ENCODE measurements at regions not wholly inside any gene's neighbourhood (a gene's known extent, or its start where the extent isn't known, plus 50 kb on each side); places are given as distances from the start of the nearest gene placed in this dataset.

GRCh38 chr6:147715035-147715434 lies 206.5 kb downstream of the SAMD5 start:
- DNase-seq (ENCODE audit: low read depth), result no peak
- TF ChIP-seq POLR2A (IDR thresholded peaks at IDR 0.05; ENCODE audit: extremely low read depth, insufficient read length), result no peak
- TF ChIP-seq MYC (IDR thresholded peaks at IDR 0.05; ENCODE audit: low read depth, low read length), result no peak
- no peak for TF ChIP-seq MAX (IDR thresholded peaks at IDR 0.05; ENCODE audit: low read depth, low read length)
- TF ChIP-seq CTCF (IDR thresholded peaks at IDR 0.05; ENCODE audit: low read depth, low read length), result no peak
- no peak overlapping the region for H3K4me3 ChIP-seq (ENCODE audit: low read depth, low read length)

- DNase-seq (ENCODE audit: low read depth), result no peak
- no peak overlapping the region for H3K4me3 ChIP-seq (ENCODE audit: low read depth, low read length)
- TF ChIP-seq MAX (IDR thresholded peaks at IDR 0.05; ENCODE audit: low read depth, low read length) (no peak), CTCF (IDR thresholded peaks at IDR 0.05; ENCODE audit: low read depth, low read length) (no peak), MYC (IDR thresholded peaks at IDR 0.05; ENCODE audit: low read depth, low read length) (no peak), POLR2A (IDR thresholded peaks at IDR 0.05; ENCODE audit: extremely low read depth, insufficient read length) (no peak)
These were observed 207.9 kb downstream of the SAMD5 start for GRCh38 chr6:147716434-147716833.

- no peak overlapping the region for H3K4me3 ChIP-seq (ENCODE audit: low read depth, low read length)
- no peak for DNase-seq (ENCODE audit: low read depth)
- no peak for TF ChIP-seq CTCF (IDR thresholded peaks at IDR 0.05; ENCODE audit: low read depth, low read length)
- TF ChIP-seq POLR2A (IDR thresholded peaks at IDR 0.05; ENCODE audit: extremely low read depth, insufficient read length), result no peak
- TF ChIP-seq MAX (IDR thresholded peaks at IDR 0.05; ENCODE audit: low read depth, low read length), result no peak
- TF ChIP-seq MYC (IDR thresholded peaks at IDR 0.05; ENCODE audit: low read depth, low read length), result no peak
These were observed 209.5 kb downstream of the SAMD5 start for GRCh38 chr6:147717991-147718390.

- no peak overlapping the region for H3K4me3 ChIP-seq (ENCODE audit: low read depth, low read length)
- no peak for DNase-seq (ENCODE audit: low read depth)
- TF ChIP-seq CTCF (IDR thresholded peaks at IDR 0.05; ENCODE audit: low read depth, low read length), result no peak
- TF ChIP-seq POLR2A (IDR thresholded peaks at IDR 0.05; ENCODE audit: extremely low read depth, insufficient read length), result no peak
- TF ChIP-seq MYC (IDR thresholded peaks at IDR 0.05; ENCODE audit: low read depth, low read length), result no peak
These were observed 213.7 kb downstream of the SAMD5 start for GRCh38 chr6:147722158-147722557.

- DNase-seq (ENCODE audit: low read depth), result no peak
- no peak overlapping the region for H3K4me3 ChIP-seq (ENCODE audit: low read depth, low read length)
- TF ChIP-seq MAX (IDR thresholded peaks at IDR 0.05; ENCODE audit: low read depth, low read length) (no peak), CTCF (IDR thresholded peaks at IDR 0.05; ENCODE audit: low read depth, low read length) (no peak), MYC (IDR thresholded peaks at IDR 0.05; ENCODE audit: low read depth, low read length) (no peak), POLR2A (IDR thresholded peaks at IDR 0.05; ENCODE audit: extremely low read depth, insufficient read length) (no peak)
These were observed 216.0 kb downstream of the SAMD5 start for GRCh38 chr6:147724454-147724853.

- DNase-seq (ENCODE audit: low read depth), result no peak
- no peak overlapping the region for H3K4me3 ChIP-seq (ENCODE audit: low read depth, low read length)
- TF ChIP-seq POLR2A (IDR thresholded peaks at IDR 0.05; ENCODE audit: extremely low read depth, insufficient read length) (no peak), MYC (IDR thresholded peaks at IDR 0.05; ENCODE audit: low read depth, low read length) (no peak), CTCF (IDR thresholded peaks at IDR 0.05; ENCODE audit: low read depth, low read length) (no peak), MAX (IDR thresholded peaks at IDR 0.05; ENCODE audit: low read depth, low read length) (no peak)
These were observed 217.9 kb downstream of the SAMD5 start for GRCh38 chr6:147726342-147726741.
